CD4-positive, CD25-positive, alpha-beta regulatory T cell (primary cell): ENCODE measurements at regions not wholly inside any gene's neighbourhood (a gene's known extent, or its start where the extent isn't known, plus 50 kb on each side); places are given as distances from the start of the nearest gene placed in this dataset.

Experiments used
- ATAC-seq, 2 donors: fragments of 150-1000 bp; cut with Tn5 transposase; one replicate each; pipeline ENCODE4 v1.10.0; 2021; ENCODE audit warnings: low read depth in 2 of 2, moderate number of reproducible peaks in 2 of 2, moderate library complexity in 1 of 2
- DNase-seq, 3 donors: peaks; one replicate each; pipeline versions ENCODE4 v3.0.0 to v3.0.0-alpha.2; 2012 to 2022; ENCODE audit warnings: mixed read lengths in 1 of 3
- H3K27ac ChIP-seq: one replicate; pipeline ENCODE4 v1.7.0; 2013; ENCODE audit warnings: mild to moderate bottlenecking, low read length; ENCODE audit not compliant: insufficient read depth, poor library complexity, severe bottlenecking
- H3K27me3 ChIP-seq: one replicate; pipeline ENCODE4 v1.7.0; 2013; ENCODE audit warnings: low read length; ENCODE audit not compliant: control insufficient read depth, insufficient read depth
- H3K36me3 ChIP-seq: one replicate; pipeline ENCODE4 v1.7.0; 2013; ENCODE audit warnings: mild to moderate bottlenecking, low read length, moderate library complexity; ENCODE audit not compliant: control insufficient read depth, insufficient read depth
- H3K4me1 ChIP-seq: 2 replicates; pipeline ENCODE4 v1.7.0; 2013; ENCODE audit warnings: mild to moderate bottlenecking, low read length; ENCODE audit not compliant: insufficient read depth, control insufficient read depth, poor library complexity, severe bottlenecking
- H3K4me3 ChIP-seq: one replicate; pipeline ENCODE4 v1.7.0; 2013; ENCODE audit warnings: low read depth, mild to moderate bottlenecking, low read length, moderate library complexity
- H3K9me3 ChIP-seq, 2 experiments: 1 replicate in 1 of 2; 2 replicates in 1 of 2; pipeline ENCODE4 v1.7.0; 2013; ENCODE audit warnings: low read length in 2 of 2, mild to moderate bottlenecking in 1 of 2, moderate library complexity in 1 of 2; ENCODE audit not compliant: control insufficient read depth in 2 of 2
- H3K27ac Mint-ChIP-seq, 3 donors: one replicate each; pipeline ENCODE4 v1.8.0; 2020 to 2022; ENCODE audit warnings: mild to moderate bottlenecking in 3 of 3, mixed read lengths in 3 of 3, moderate library complexity in 2 of 3
- H3K27me3 Mint-ChIP-seq: one replicate; pipeline ENCODE4 v1.8.0; 2022; ENCODE audit warnings: mild to moderate bottlenecking, mixed read lengths
- H3K36me3 Mint-ChIP-seq: one replicate; pipeline ENCODE4 v1.8.0; 2020; ENCODE audit warnings: mixed read lengths
- H3K4me1 Mint-ChIP-seq, 4 donors: one replicate each; pipeline ENCODE4 v1.8.0; 2020 to 2022; ENCODE audit warnings: mixed read lengths in 4 of 4, mild to moderate bottlenecking in 1 of 4
- H3K4me3 Mint-ChIP-seq, 4 donors: one replicate each; pipeline ENCODE4 v1.8.0; 2020 to 2022; ENCODE audit warnings: mild to moderate bottlenecking in 4 of 4, mixed read lengths in 4 of 4, moderate library complexity in 3 of 4
- H3K9me3 Mint-ChIP-seq, 7 donors: one replicate each; pipeline ENCODE4 v1.8.0; 2020 to 2022; ENCODE audit warnings: mixed read lengths in 7 of 7, mild to moderate bottlenecking in 3 of 7, moderate library complexity in 2 of 7

DNA sequence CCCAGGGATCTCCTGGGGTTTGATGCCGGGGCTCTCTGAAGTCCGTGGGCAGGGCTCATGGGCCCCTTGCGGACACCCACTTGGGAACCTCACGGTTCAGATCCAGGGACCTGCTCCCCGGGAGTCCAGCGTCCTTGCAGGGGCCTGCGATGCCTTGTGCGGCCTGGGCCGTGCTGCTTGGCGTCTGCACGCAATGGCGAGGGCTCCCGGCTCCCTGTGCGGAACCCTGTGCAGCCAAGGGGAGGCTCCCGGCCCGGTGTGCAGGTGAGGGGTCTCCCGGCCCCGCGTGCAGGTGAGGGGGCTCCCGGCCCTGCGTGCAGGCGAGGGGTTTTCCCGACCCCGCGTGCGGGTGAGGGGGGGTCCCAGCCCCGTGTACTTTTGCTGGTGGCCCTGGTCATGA is 146.7 kb downstream of the DNAJB6 start:
- Mint-ChIP-seq H3K27me3 (no peaks in the 10 kb centered on the region), H3K4me3 (no peak overlapping the region), H3K9me3 (peaks cover 0 to 2% (median 0%) of the 10 kb centered on the region in 7 donors), H3K36me3 (no peaks in the 10 kb centered on the region), H3K27ac (peak overlapping the region in 1 of 3 donors; percentile 36), H3K4me1 (peaks cover 0 to 23% (median 9%) of the 10 kb centered on the region in 4 donors)
- Histone ChIP-seq H3K9me3 (no peaks in the 10 kb centered on the region), H3K4me1 (no peaks in the 10 kb centered on the region), H3K27ac (no peak overlapping the region), H3K36me3 (no peaks in the 10 kb centered on the region), H3K4me3 (no peak overlapping the region), H3K27me3 (no peaks in the 10 kb centered on the region)
- ATAC-seq: no peak
- no peak for DNase-seq

DNA sequence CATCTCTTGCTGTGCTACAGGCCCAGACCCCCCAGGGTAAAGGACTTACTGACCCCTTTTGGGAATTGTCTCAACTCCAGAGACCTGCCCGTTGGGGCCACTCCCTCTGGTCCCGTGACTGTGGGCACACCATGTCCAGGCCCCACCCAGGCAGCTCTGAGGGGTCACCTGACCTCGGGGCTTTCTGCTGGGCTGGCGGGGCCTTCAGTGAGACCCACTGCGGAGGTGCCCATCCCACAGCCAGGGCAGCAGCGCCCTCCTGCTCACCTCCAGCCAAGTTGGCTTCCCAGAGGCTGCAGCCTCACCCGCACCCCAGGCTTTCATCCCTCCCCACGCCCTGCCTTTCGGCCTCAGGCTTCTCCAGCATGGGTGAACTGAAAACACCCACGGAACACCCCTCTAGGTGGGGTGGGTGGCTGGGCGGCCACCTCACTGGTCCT is 147.2 kb downstream of the DNAJB6 start:
- H3K4me1 ChIP-seq: no peaks in the 10 kb centered on the region
- no peak overlapping the region for H3K4me3 ChIP-seq
- H3K27me3 ChIP-seq: no peaks in the 10 kb centered on the region
- Mint-ChIP-seq H3K9me3 (peaks cover 0 to 2% (median 0%) of the 10 kb centered on the region in 7 donors), H3K27ac (no peak overlapping the region), H3K36me3 (no peaks in the 10 kb centered on the region), H3K27me3 (no peaks in the 10 kb centered on the region), H3K4me3 (no peak overlapping the region), H3K4me1 (peaks cover 0 to 21% (median 7%) of the 10 kb centered on the region in 4 donors)
- DNase-seq (no peak), ATAC-seq (no peak)
- H3K27ac ChIP-seq: no peak overlapping the region
- no peaks in the 10 kb centered on the region for H3K9me3 ChIP-seq
- H3K36me3 ChIP-seq: no peaks in the 10 kb centered on the region

DNA sequence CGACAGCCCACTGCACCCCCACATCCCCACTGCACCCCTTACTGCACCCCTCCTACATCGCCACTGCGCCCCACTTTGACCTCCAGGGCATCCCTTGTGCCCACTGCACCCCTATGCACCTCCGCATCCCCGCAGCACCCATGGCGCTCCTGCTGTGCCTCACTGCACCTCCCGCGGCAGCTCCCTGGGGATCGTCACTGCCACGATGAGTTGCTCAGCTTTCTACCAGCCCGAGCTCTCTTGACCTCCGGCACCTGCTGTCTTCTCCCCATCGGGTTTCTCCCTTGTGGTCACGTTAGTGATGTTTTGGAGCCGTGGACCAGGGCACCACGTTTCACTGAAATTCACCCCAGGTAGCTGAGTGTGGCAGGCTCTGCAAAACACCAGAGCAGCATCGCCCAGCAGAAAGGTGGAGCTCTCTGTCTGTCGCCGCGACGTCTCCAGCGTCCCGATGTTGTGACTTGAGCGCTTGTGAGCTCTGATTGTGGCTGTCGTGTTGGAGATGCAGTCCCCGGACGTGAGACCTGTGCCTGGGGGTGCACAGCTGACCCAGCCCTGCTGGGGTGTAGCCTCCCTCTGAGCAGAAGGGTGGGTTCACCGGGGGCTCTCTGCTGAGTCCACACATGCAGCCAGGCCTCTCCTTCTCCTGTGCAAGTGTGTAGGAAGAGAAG is 147.7 kb downstream of the DNAJB6 start:
- no peaks in the 10 kb centered on the region for H3K9me3 ChIP-seq
- Mint-ChIP-seq H3K4me1 (peaks cover 0 to 20% (median 6%) of the 10 kb centered on the region in 4 donors), H3K4me3 (no peak overlapping the region)

DNA sequence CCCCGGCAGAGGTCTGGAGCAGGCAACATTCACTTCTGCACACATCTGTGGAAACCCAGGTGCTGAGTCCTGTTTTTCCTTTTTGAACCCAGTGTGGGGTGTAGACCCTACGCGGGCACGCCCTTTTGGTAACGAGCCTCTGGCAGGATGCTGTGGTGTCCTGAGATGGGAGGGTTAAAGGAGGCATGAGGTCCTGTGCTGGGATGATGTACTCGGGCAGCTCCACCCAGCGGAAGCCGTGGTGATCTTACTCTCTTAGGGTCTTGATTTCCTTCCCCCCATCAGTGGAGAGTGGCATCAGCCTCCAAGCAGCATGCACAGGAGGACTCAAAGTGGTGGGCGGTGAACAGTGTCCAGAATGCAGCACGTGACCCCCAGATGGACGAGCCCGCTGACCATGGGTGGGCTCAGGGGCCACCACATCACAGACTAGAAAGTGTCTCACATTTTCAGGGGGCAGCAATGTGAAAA is 148.6 kb downstream of the DNAJB6 start:
- Histone ChIP-seq H3K36me3 (no peaks in the 10 kb centered on the region), H3K4me3 (no peak overlapping the region), H3K27ac (no peak overlapping the region), H3K27me3 (no peaks in the 10 kb centered on the region), H3K4me1 (peaks cover 9% of the 10 kb centered on the region), H3K9me3 (no peaks in the 10 kb centered on the region)
- Mint-ChIP-seq H3K27ac (peak overlapping the region in 2 of 3 donors; percentile 23 to 61), H3K4me3 (peak overlapping the region in 2 of 4 donors; percentile 17 to 26), H3K9me3 (peaks cover 0 to 2% (median 0%) of the 10 kb centered on the region in 7 donors), H3K36me3 (no peaks in the 10 kb centered on the region), H3K27me3 (peaks cover 2% of the 10 kb centered on the region), H3K4me1 (peaks cover under 1 to 28% (median 9%) of the 10 kb centered on the region in 4 donors)
- DNase-seq (no peak), ATAC-seq (no peak)

More for the DNA sequence above, 147.7 kb downstream of the DNAJB6 start:
- no peaks in the 10 kb centered on the region for H3K27me3 Mint-ChIP-seq
- ATAC-seq: no peak
- H3K9me3 Mint-ChIP-seq: peaks cover 0 to 2% (median 0%) of the 10 kb centered on the region in 7 donors
- no peak for DNase-seq
- Histone ChIP-seq H3K27ac (no peak overlapping the region), H3K27me3 (no peaks in the 10 kb centered on the region), H3K4me3 (no peak overlapping the region), H3K36me3 (no peaks in the 10 kb centered on the region), H3K4me1 (peaks cover under 1% of the 10 kb centered on the region)
- no peak overlapping the region for H3K27ac Mint-ChIP-seq
- no peaks in the 10 kb centered on the region for H3K36me3 Mint-ChIP-seq

DNA sequence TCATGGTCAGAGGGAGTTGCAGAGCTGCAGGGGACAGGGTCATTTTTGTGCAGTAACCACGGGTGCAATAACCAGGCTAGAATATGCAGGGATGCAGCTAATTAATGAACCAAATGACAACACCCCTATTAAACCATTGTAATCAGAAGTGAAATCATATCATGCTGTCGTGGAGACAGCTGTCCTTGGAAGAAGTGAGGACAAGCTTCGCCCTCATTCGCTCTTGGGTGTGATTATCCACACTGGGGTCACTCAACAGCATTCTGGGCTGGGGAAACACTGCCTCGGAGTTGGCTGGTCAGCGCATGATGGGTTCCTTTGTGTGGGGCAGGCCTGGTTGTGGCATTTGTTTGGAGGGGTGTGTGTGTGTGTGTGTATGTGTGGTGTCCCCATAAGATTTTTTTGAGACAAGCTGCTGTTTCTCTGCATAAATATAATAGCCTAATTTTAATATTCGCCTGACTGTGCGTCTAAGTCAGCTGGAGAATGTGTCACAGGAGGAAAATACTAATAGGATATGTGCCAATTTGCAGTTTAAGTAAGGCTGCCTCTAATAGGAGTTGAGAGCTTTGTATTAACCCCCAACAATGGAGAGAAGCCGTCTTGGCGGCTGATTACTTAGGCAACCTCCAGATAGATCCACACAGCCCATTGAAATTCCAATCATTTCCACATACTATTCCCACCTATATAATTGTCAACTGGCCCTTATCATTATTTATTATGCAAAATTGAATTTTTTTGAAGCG is 149.4 kb downstream of the DNAJB6 start:
- no peaks in the 10 kb centered on the region for H3K36me3 ChIP-seq
- no peak overlapping the region for H3K4me3 ChIP-seq
- no peaks in the 10 kb centered on the region for H3K36me3 Mint-ChIP-seq
- H3K27me3 ChIP-seq: no peaks in the 10 kb centered on the region
- ATAC-seq (no peak), DNase-seq (no peak)
- H3K27ac Mint-ChIP-seq: peak overlapping the region in 1 of 3 donors; percentile 17
- peaks cover 0 to 3% (median 0%) of the 10 kb centered on the region in 7 donors for H3K9me3 Mint-ChIP-seq
- peaks cover 0 to under 1% of the 10 kb centered on the region in 2 experiments for H3K9me3 ChIP-seq
- no peak overlapping the region for H3K27ac ChIP-seq
- peak overlapping the region in 1 of 4 donors; percentile 2 for H3K4me3 Mint-ChIP-seq
- H3K4me1 ChIP-seq: peaks cover 17% of the 10 kb centered on the region
- H3K27me3 Mint-ChIP-seq: peaks cover 5% of the 10 kb centered on the region
- H3K4me1 Mint-ChIP-seq: peaks cover 8 to 36% (median 17%) of the 10 kb centered on the region in 4 donors

DNA sequence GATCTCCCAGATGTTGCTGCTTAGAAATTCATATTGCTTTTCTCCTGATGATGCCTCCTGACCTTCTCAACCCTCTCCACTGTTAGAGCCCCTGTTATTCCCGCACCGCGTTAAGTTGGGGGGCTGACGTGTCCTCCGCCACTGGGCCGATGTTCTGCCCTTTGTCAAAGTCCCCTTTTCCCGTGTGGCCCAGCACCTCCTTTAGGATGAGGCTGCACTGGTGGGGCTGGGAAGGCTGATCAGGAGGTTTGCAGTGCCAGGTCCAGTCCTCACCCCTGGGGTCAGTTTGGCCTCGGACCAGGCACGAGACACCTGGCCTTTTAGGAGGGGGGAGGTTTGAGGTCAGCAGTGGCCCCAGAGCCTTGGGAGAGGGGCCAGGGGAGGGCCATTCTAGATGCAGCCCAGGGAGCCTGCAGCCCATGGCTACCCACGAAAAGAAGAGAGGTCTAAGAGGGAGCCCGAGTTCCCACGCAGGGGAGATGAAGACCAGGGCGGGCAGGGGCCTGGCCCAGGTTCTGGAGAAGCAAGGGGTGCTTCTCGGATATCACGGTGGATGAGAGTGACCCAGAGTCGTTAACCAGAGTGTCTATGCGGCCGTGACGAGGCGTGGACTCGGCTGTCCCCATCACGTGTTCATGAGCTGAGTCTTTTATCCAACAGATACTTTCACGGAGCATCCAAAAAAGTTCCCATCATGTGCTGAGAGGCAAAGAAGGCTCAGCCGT is 150.4 kb downstream of the DNAJB6 start:
- H3K27ac Mint-ChIP-seq: peak overlapping the region in 1 of 3 donors; percentile 90
- no peaks in the 10 kb centered on the region for H3K36me3 ChIP-seq
- H3K9me3 Mint-ChIP-seq: peaks cover 0 to 4% (median 0%) of the 10 kb centered on the region in 7 donors
- H3K27me3 ChIP-seq: no peaks in the 10 kb centered on the region
- peaks cover 3 to 4% of the 10 kb centered on the region in 2 experiments for H3K9me3 ChIP-seq
- peaks cover 11 to 41% (median 19%) of the 10 kb centered on the region in 4 donors for H3K4me1 Mint-ChIP-seq
- H3K36me3 Mint-ChIP-seq: no peaks in the 10 kb centered on the region
- ATAC-seq (no peak), DNase-seq (no peak)
- no peak overlapping the region for H3K27ac ChIP-seq
- H3K4me3 Mint-ChIP-seq: peak overlapping the region in 3 of 4 donors; percentile 2 to 31 (median 4)
- H3K4me3 ChIP-seq: no peak overlapping the region
- peaks cover 5% of the 10 kb centered on the region for H3K27me3 Mint-ChIP-seq
- peaks cover 20% of the 10 kb centered on the region for H3K4me1 ChIP-seq

DNA sequence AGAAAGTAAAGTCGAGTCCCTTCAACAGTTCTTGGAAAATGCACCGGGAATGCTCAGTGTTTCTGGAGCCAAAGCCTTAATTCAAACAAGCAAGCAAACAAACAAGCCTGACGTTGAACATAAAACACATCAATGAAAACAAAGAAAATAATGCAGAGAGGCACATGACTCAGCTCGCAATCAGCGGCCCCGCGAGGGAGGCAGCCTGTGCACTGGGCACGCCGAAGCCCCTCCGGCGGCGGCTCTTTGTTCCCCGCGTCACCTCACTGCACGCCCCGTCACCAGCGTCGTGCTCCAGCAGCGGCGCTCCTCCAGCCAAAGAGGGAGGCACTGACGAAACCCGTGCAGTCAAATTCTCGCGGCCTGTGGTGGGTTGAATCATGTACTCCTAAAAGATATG is 151.5 kb downstream of the DNAJB6 start:
- Histone ChIP-seq H3K36me3 (no peaks in the 10 kb centered on the region), H3K9me3 (peaks cover 3 to 4% of the 10 kb centered on the region in 2 experiments), H3K4me3 (no peak overlapping the region), H3K27me3 (no peaks in the 10 kb centered on the region), H3K27ac (no peak overlapping the region), H3K4me1 (peaks cover 20% of the 10 kb centered on the region)
- Mint-ChIP-seq H3K27me3 (peaks cover 5% of the 10 kb centered on the region), H3K27ac (no peak overlapping the region), H3K4me3 (no peak overlapping the region), H3K4me1 (peaks cover 15 to 52% (median 27%) of the 10 kb centered on the region in 4 donors), H3K9me3 (peaks cover 0 to 5% (median 2%) of the 10 kb centered on the region in 7 donors), H3K36me3 (no peaks in the 10 kb centered on the region)
- no peak for DNase-seq
- no peak for ATAC-seq
